ENCODE measurements at regions not wholly inside any gene's neighbourhood (a gene's known extent, or its start where the extent isn't known, plus 50 kb on each side); places are given as distances from the start of the nearest gene placed in this dataset.

GRCh38 chr3:159131376-159131775 is 329.5 kb downstream of the MFSD1 start (continued):
- TF ChIP-seq PHTF2 (CRISPR knock-in tag; IDR thresholded peaks at IDR 0.05) (no peak), ZC3H4 (CRISPR knock-in tag; IDR thresholded peaks at IDR 0.05; ENCODE audit: borderline replicate concordance) (no peak), PRPF4 (IDR thresholded peaks at IDR 0.05; ENCODE audit: insufficient read depth, low read depth, low read length, poor library complexity, severe bottlenecking) (no peak), SPI1 (IDR thresholded peaks at IDR 0.05; ENCODE audit: borderline replicate concordance, low read depth, low read length) (no peak), KLF6 (CRISPR knock-in tag; IDR thresholded peaks at IDR 0.05; ENCODE audit: borderline replicate concordance) (no peak), KAT7 (CRISPR knock-in tag; IDR thresholded peaks at IDR 0.05; ENCODE audit: borderline replicate concordance) (no peak), CBFA2T2 (conservative IDR thresholded peaks at IDR 0.05) (no peak)

GRCh38 chr3:159137949-159138348 is 336.1 kb downstream of the MFSD1 start:
- intact Hi-C loops (cut with micrococcal nuclease) = no loop called here
- H3K79me2 ChIP-seq (ENCODE audit: control insufficient read depth, insufficient read depth, low read length) = no peaks in the 10 kb centered on the region
- H3K27me3 ChIP-seq (ENCODE audit: control insufficient read depth in 2 of 2, insufficient read depth in 2 of 2, low read length in 2 of 2) = no peaks in the 10 kb centered on the region
- DNase-seq (ENCODE audit: extremely low read depth in 1 of 4, low spot score in 3 of 4) (no peak), ATAC-seq (no peak), FAIRE-seq (no peak)
- in situ Hi-C loops (cut with MboI) = no loop called here
- H3K4me3 ChIP-seq = no peak overlapping the region
- WGBS (ENCODE audit: insufficient coverage, low coverage, missing lambda C conversion rate) = 0% methylated on average over 3 of the region's 3 CpGs
- ChIA-PET POLR2A (no interaction called here), CTCF (ENCODE audit: low intra/inter-chr PET ratio) (no interaction called here)
- no TSS peak for BruUV-seq (replicated peaks)
- H3K9me1 ChIP-seq (ENCODE audit: control insufficient read depth, insufficient read depth, low read length) = no peaks in the 10 kb centered on the region
- H4K20me1 ChIP-seq (replicated peaks; ENCODE audit: control insufficient read depth, insufficient read depth, low read length) = no peaks in the 10 kb centered on the region
- H2AFZ ChIP-seq (ENCODE audit: low read depth, low read length) = no peak overlapping the region
- TF ChIP-seq ETS2 (tag; IDR thresholded peaks at IDR 0.05; ENCODE audit: borderline replicate concordance, poor library complexity, severe bottlenecking) (no peak), DACH1 (IDR thresholded peaks at IDR 0.05; ENCODE audit: partially characterized antibody) (no peak), NFIC (IDR thresholded peaks at IDR 0.05) (no peak), ZNF561 (CRISPR knock-in tag; conservative IDR thresholded peaks at IDR 0.05) (no peak), OTX1 (CRISPR knock-in tag; IDR thresholded peaks at IDR 0.05) (no peak), NBN (IDR thresholded peaks at IDR 0.05; ENCODE audit: low read depth) (no peak), ATF2 (CRISPR knock-in tag; IDR thresholded peaks at IDR 0.05) (no peak), SAFB2 (IDR thresholded peaks at IDR 0.05; ENCODE audit: borderline replicate concordance, low read depth, low read length, severe bottlenecking) (no peak), ZNF512 (tag; IDR thresholded peaks at IDR 0.05) (no peak), SMARCB1 (IDR thresholded peaks at IDR 0.05; ENCODE audit: insufficient read length, low read depth) (no peak)
- no peak overlapping the region for H3K27ac ChIP-seq (ENCODE audit: extremely low read depth, low read depth, low read length)
- no peak overlapping the region for H3K4me2 ChIP-seq (ENCODE audit: insufficient read depth, low read length)
- H3K36me3 ChIP-seq (ENCODE audit: control insufficient read depth, insufficient read depth, low read length) = no peaks in the 10 kb centered on the region
- no peaks in the 10 kb centered on the region for H3K4me1 ChIP-seq (replicated peaks in 1 of 2; ENCODE audit: control insufficient read depth in 2 of 2, insufficient read depth in 2 of 2, low read length in 2 of 2)
- H3K9ac ChIP-seq (ENCODE audit: insufficient read depth in 1 of 2, low read depth in 2 of 2, low read length in 2 of 2) = no peak overlapping the region
- no peaks in the 10 kb centered on the region for H3K9me3 ChIP-seq (replicated peaks; ENCODE audit: control insufficient read depth, insufficient read depth, low read depth, low read length)
